Activated naive CD8-positive, alpha-beta T cell treated with anti-CD3 and anti-CD28 coated beads, Interleukin-2, amount 50 U/mL, for 24 hours (primary cell): ENCODE measurements at regions not wholly inside any gene's neighbourhood (a gene's known extent, or its start where the extent isn't known, plus 50 kb on each side); places are given as distances from the start of the nearest gene placed in this dataset.
"Not testable (repeated sequence)": the region's sequence is repeated elsewhere in the genome, so short reads cannot be mapped to it uniquely, and the experiment has no call there.

Source experiments
- ATAC-seq: fragments of 150-1000 bp; cut with Tn5 transposase; one replicate; pipeline ENCODE4 v1.10.0; 2021
- DNase-seq: peaks from one replicate; pipeline ENCODE4 v3.0.0; 2021
- H3K27ac Mint-ChIP-seq: one replicate; pipeline ENCODE4 v1.8.0; 2021; ENCODE audit warnings: mild to moderate bottlenecking, mixed read lengths
- H3K27me3 Mint-ChIP-seq: one replicate; pipeline ENCODE4 v1.8.0; 2021; ENCODE audit warnings: mixed read lengths
- H3K36me3 Mint-ChIP-seq: one replicate; pipeline ENCODE4 v1.8.0; 2021; ENCODE audit warnings: low read depth, mixed read lengths
- H3K4me1 Mint-ChIP-seq: one replicate; pipeline ENCODE4 v1.8.0; 2021; ENCODE audit warnings: mixed read lengths
- H3K4me3 Mint-ChIP-seq: one replicate; pipeline ENCODE4 v1.8.0; 2021; ENCODE audit warnings: mild to moderate bottlenecking, moderate library complexity, mixed read lengths
- H3K9me3 Mint-ChIP-seq: one replicate; pipeline ENCODE4 v1.8.0; 2021; ENCODE audit warnings: mixed read lengths

DNA sequence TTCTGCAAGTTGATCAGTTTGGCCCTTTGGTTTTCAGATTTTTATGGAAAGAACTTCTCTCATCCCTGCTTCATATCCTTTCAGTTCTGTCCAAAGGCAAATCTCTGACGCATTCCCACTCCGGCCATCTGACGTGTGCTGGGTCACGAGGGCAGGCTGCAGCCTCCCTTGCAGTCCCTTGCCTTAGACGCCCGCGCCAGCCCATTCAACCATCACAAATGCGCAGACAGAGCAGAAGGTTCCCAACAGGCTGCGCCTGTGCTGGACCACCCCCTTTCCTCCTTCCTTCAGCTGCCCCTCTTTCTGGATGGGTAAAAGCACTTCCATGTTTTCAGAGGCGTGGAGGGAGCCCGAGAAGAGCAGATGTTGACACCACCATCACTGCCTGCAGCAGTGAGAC is 144.2 kb downstream of the BCL2L11 start:
- not testable (repeated sequence) for H3K27ac Mint-ChIP-seq, DNase-seq, H3K4me1 Mint-ChIP-seq, H3K27me3 Mint-ChIP-seq, H3K4me3 Mint-ChIP-seq, H3K9me3 Mint-ChIP-seq, ATAC-seq, H3K36me3 Mint-ChIP-seq

DNA sequence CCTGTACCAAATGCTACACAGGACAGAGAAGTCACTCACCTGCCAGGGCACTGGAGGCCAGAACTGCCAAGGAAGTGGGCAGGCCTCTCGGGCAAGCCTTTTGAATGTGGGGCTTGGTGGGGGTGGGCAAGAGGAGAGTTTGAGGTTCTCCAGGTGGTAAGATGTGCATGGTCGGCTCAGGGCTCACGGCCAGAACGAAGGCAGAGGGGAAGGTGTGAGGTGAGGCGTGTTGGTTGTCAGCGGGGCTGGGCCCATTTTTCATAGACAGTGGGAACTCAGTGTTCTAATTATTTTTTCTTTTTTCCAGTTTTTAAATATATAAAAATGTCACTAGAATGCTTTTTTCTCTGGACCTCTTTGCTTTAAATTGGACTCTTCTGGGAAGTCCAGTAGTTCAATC is 145.8 kb downstream of the BCL2L11 start:
- ATAC-seq, H3K27me3 Mint-ChIP-seq: not testable (repeated sequence)

DNA sequence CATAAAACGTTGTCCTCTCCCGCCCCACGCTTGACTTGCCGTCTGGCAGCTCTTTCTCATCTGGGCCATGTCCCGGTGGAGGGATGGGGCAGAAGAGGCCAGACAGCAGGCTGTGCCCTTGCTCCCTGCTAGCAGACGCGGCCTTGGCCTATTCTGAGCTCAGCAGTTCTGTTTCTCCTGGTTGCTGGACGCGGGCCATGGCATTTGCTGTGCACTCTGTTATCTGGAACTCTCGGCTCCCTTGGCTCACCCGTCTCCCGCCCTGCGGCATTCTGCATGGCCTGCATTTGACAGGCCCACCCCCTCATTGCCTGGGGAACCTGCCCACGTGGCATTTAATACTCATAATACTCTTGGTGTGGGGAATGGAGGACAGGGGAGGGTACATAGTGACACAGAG is 146.3 kb downstream of the BCL2L11 start:
- H3K27ac Mint-ChIP-seq, ATAC-seq, H3K4me3 Mint-ChIP-seq, H3K36me3 Mint-ChIP-seq, H3K27me3 Mint-ChIP-seq, H3K9me3 Mint-ChIP-seq, H3K4me1 Mint-ChIP-seq, DNase-seq: not testable (repeated sequence)

More for the DNA sequence above, 145.8 kb downstream of the BCL2L11 start:
- H3K9me3 Mint-ChIP-seq, DNase-seq, H3K4me1 Mint-ChIP-seq, H3K27ac Mint-ChIP-seq, H3K4me3 Mint-ChIP-seq, H3K36me3 Mint-ChIP-seq: not testable (repeated sequence)

DNA sequence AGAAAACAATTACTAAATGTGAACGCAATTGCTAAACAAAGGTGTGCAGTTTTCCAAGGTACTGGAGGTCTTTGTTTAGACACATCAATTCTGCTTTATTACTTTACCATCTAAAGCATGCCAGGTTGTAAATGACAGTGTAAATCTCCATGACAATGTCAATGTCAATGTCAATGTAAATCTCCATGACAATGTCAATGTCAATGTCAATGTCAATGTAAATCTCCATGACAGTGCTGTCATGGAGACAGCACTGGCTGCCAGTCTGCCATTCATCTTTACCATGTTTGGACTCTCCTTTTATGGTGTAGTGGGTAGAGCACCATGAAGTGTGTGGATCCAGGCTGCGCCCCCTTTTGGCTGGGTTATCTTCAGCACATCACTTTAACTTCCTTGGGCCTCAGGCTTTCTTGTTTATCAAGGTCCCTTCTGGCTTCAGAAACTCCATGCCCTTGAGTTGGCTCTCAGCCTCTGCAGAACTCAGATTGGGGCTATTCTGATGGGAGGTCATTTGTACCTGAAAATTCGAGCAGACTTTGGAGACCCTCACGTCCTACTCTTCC is 149.1 kb downstream of the BCL2L11 start:
- not testable (repeated sequence) for DNase-seq, H3K36me3 Mint-ChIP-seq, H3K4me3 Mint-ChIP-seq, ATAC-seq, H3K4me1 Mint-ChIP-seq, H3K27ac Mint-ChIP-seq, H3K9me3 Mint-ChIP-seq, H3K27me3 Mint-ChIP-seq

DNA sequence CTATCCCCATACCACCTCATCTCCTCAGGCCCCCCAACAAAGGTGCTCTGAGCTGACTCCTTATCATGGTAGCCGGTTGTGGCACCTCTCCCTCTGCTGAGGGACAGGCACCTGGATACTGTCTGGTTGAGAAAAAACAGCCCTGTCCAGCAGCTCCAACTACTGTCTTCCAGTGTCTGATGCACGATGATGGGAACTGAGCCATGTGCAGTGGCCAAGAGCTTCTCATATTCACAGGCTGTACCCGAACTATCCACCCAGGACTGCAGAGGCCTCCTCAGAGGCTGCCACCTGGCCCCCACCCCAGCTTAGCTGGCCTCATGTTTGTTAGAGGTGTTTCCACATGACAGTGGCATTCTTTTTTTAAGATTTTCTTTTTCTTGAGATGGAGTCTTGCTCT is 149.9 kb downstream of the BCL2L11 start:
- H3K27ac Mint-ChIP-seq, ATAC-seq, H3K27me3 Mint-ChIP-seq, H3K9me3 Mint-ChIP-seq, H3K4me3 Mint-ChIP-seq, DNase-seq, H3K36me3 Mint-ChIP-seq, H3K4me1 Mint-ChIP-seq: not testable (repeated sequence)

DNA sequence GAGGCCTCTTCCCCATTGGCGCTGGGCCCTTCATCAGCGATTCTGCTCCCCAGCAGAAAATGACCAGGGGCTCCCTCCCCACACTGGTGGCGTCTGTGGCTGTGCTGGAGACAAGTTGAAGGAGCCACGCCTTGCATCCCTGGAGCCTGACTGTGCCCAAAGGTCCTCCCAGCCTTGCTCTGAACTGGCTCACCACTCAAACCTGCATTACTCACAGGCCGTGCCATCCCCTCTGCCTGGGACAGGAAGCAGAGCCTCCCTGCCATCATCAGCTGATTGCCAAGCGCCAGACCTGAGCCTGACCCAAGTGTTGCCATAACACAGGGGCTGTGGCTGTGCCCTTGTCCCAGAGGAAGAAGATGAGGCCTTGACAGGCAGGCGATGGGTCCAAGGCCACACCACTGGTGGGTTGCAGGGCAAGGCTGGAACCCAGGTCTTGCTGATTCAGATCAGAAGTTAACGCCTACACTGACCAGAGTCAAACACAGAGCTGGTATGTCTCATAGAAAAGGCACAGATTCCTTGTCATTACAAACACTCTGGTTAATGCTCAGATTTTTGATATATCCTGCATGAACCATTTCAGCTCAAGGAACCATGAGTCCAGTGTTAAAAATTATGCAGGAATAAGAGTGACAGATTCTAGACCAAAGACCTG is 151.1 kb downstream of the BCL2L11 start:
- not testable (repeated sequence) for DNase-seq, H3K9me3 Mint-ChIP-seq, H3K27me3 Mint-ChIP-seq, H3K4me3 Mint-ChIP-seq, H3K36me3 Mint-ChIP-seq, H3K4me1 Mint-ChIP-seq, H3K27ac Mint-ChIP-seq
- ATAC-seq: peak; percentile 80

DNA sequence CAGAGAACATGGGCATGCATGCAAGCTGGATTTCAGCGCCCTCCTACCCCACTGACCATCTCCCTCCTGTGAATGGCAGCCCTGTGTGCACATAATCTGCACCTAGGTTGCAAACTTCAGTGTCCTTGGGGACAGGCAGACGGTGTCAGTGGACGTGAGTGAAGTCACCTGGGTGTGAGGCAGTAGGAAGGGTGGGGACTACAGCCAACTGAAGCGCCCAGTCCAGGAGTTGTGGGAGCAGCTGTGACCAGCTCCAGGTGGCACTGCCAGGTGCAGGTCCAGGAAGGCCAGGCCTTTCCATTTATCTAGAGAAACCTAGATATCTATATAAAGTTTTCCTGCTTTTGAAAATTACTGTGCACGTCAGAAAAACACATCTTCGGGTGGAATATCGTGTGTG is 152.3 kb downstream of the BCL2L11 start:
- not testable (repeated sequence) for DNase-seq, H3K36me3 Mint-ChIP-seq, H3K4me1 Mint-ChIP-seq, H3K9me3 Mint-ChIP-seq, ATAC-seq, H3K27ac Mint-ChIP-seq, H3K4me3 Mint-ChIP-seq, H3K27me3 Mint-ChIP-seq

DNA sequence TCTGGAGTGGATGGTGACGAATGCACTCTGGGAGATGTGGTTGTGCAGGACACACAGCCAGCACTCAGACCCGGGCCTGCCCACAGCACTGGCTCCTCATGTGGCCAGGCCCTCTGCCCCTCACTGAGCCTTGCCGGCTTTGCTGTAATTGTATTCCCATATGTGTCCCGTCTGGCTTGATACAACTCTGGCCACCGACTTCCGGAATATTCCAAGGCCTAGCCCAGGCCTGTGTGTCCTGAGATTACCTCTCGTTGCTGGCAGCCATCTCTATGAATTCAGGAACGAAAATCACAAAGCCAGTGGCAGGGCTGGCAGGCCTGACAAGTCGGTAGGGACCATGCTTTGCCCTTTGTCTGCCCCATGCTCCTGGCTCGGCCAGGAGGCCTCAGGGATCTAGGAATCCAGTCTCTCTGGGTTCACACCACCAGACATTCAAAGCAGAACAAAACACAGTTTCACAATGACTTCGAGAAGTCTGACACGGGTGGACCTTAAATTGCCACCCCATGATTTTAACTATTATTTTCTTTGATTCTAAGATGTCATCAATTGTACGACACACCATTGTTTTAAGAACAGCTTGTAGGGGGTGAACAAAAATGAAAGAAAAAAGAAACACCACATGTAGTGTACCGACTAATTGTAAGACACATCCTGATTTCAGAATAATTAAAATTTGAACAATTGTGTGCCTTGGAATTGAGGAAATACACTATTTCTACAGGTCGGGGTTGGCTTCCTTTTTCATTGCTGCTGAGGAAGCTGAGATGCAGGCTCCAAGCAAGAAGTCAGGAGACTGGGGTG is 154.5 kb downstream of the BCL2L11 start:
- H3K9me3 Mint-ChIP-seq, H3K27me3 Mint-ChIP-seq, H3K4me1 Mint-ChIP-seq, H3K36me3 Mint-ChIP-seq, H3K4me3 Mint-ChIP-seq, ATAC-seq, H3K27ac Mint-ChIP-seq, DNase-seq: not testable (repeated sequence)

DNA sequence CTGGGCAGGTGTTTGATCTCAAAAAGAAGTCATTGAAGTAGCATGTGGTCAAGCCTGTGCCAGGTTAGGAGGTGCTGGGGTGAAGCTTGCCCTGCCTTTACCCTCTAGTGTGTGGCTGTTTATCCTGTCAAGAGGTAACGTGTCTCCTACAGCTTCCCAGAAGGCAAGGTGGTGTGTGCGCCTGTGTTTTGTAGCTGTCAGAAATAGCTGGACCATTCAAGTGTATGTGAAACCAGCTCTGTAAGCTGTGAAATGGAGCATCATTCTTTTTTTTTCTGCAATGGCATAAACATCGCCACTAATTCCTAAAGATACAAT is 155.1 kb downstream of the BCL2L11 start:
- not testable (repeated sequence) for H3K27me3 Mint-ChIP-seq, H3K27ac Mint-ChIP-seq, DNase-seq, H3K4me1 Mint-ChIP-seq, H3K36me3 Mint-ChIP-seq, ATAC-seq, H3K9me3 Mint-ChIP-seq, H3K4me3 Mint-ChIP-seq

DNA sequence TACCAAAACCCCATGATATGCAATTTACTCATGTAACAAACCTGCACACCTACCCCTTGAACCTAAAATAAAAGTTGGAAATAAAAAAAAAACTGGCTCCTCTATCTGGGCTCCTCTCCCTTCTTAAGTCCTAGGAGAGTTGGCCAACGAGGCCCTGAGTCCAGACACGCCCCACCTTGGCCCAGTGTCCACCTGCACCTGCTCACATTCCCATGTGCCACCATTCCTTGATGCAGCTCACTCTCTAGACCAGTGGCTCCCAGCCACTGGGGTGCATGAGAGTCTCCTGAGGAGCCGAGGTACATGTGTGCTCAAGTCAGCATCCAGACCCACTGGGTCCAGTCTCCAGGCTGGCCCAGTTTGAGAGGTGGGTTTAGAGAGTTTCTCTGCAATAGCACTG is 157.4 kb downstream of the BCL2L11 start:
- H3K4me3 Mint-ChIP-seq, H3K27me3 Mint-ChIP-seq, H3K4me1 Mint-ChIP-seq, ATAC-seq, H3K27ac Mint-ChIP-seq, H3K9me3 Mint-ChIP-seq, H3K36me3 Mint-ChIP-seq, DNase-seq: not testable (repeated sequence)

DNA sequence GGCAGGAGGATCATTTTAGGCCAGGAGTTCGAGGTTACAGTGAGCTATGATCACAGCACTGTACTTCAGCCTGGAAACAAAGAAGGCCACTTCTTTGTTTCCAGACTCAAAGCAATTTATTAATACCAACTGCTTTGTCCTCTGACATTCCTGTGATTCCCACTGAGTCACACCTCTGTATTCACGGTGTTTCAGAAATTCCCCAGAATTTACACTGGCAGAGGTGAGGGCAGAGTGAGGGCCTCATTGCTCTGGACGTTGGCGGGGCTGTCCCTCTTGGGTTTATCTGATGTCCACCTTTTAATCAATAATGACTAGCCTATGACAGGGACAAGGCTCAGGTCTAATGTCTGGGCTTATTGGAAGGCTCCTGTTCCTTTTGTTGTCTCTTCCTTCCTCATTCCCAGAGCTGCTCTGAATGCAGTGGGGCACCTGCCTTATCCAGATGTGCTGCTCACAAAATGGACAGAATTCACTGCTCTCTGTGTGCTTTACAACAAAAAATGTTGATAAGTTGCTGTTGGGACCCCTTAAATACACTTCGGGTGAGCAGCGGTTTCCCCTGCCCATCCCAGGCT is 160.1 kb downstream of the BCL2L11 start:
- H3K4me1 Mint-ChIP-seq, H3K9me3 Mint-ChIP-seq, H3K4me3 Mint-ChIP-seq, H3K36me3 Mint-ChIP-seq, ATAC-seq, H3K27ac Mint-ChIP-seq, DNase-seq, H3K27me3 Mint-ChIP-seq: not testable (repeated sequence)

DNA sequence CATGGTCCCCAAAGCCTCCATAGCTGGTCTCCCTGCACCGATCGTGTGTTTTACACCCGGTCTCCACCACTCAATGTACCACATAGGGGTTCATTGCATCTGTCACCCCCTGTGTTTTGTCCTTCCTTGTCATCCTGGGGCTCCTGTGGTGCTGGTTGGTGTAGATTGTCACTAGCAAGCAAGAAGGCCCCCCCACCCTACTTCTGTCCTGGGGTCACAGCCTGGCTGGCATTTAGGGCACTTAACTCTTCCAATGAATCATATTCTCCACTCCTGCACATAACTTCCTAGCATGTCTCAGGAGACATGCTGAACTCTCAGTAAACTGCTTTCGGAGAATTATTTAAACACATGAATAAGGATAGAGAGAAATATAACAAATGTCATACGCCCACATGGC is 161.4 kb downstream of the BCL2L11 start:
- not testable (repeated sequence) for H3K4me3 Mint-ChIP-seq, H3K4me1 Mint-ChIP-seq, H3K9me3 Mint-ChIP-seq, H3K27ac Mint-ChIP-seq, DNase-seq, H3K36me3 Mint-ChIP-seq, H3K27me3 Mint-ChIP-seq
- peak; percentile 78 for ATAC-seq

DNA sequence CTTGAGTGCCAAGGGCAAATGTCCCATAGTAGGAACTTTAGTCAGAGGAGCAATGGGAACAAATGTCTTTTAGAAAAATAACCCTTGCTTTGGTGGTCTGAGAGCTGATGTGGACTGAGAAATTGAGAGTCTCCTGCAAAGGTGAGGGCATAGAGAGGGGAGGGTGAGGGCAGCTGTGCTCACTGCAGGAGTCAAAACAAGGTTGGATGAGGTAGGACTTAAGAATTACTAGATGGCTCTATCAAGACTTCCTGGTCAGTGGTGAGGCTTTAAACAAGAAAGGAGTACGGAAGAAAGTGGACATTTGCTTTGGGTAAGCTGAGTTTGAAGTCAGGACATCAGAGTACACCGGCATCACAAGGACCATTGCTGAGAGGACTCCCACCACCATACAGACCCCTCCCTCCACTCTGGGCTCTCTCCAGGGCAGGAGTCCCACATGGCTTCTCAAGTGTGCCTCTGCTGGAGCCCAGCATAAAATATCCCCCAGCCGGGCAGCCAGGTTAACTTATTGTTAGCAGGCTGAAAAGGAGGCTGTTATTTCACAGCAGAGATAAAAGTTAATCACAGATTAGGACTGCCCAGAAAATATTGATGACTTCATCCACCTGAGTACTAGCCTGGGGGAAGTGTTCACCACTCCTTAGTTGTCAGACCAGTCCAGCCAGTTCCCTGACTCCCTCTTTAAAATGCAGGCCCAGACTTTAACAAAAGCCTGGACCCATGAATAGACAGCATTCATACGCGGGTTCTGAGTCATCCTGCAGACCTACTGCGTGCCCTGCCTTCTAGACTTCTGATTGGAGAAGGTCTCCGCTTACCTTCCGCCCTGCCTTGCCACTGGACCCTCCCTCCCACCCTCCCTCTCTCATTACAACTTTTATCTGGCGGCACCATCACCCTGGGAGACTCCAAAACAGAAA is 167.2 kb downstream of the BCL2L11 start:
- not testable (repeated sequence) for H3K4me1 Mint-ChIP-seq, H3K27me3 Mint-ChIP-seq, H3K4me3 Mint-ChIP-seq, ATAC-seq, H3K27ac Mint-ChIP-seq, H3K9me3 Mint-ChIP-seq, DNase-seq, H3K36me3 Mint-ChIP-seq

DNA sequence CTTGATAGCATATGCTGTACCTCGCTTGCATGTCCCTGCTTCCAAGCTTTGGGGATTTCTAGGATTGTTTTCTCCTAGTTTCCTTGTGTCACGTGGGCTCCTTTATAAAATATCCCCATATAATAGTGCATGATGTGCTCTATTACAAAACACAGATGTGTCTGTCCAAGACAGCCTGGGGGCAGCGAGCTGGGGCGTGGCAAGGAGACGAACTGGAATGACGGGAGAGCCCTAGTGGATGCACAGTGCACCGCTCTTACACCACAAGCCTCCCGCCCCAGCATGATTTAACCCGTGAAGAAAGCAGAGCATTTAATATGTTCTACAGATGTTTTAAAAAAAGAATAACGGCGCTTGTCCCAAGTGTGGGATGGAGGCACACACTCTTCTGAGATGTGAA is 169.7 kb downstream of the BCL2L11 start:
- H3K27ac Mint-ChIP-seq, H3K27me3 Mint-ChIP-seq, H3K36me3 Mint-ChIP-seq, H3K4me1 Mint-ChIP-seq, H3K4me3 Mint-ChIP-seq, ATAC-seq, H3K9me3 Mint-ChIP-seq, DNase-seq: not testable (repeated sequence)
